HG03571 (cell line): ENCODE measurements at regions not wholly inside any gene's neighbourhood (a gene's known extent, or its start where the extent isn't known, plus 50 kb on each side); places are given as distances from the start of the nearest gene placed in this dataset.

Experiments used
- ATAC-seq: cut with Tn5 transposase; IDR thresholded peaks from one replicate; pipeline ENCODE4 v1.9.1; 2021; ENCODE audit not compliant: unreplicated experiment

GRCh38 chr1:106480629-106481028 lies 575.8 kb upstream of the PRMT6 start:
- ATAC-seq: no peak

- ATAC-seq: no peak
Observed at GRCh38 chr1:106492880-106493279, 563.6 kb upstream of the PRMT6 start.

- no peak for ATAC-seq
Observed at GRCh38 chr1:106494646-106495045, 561.8 kb upstream of the PRMT6 start.

- no peak for ATAC-seq
Observed at GRCh38 chr1:106498238-106498637, 558.2 kb upstream of the PRMT6 start.

DNA sequence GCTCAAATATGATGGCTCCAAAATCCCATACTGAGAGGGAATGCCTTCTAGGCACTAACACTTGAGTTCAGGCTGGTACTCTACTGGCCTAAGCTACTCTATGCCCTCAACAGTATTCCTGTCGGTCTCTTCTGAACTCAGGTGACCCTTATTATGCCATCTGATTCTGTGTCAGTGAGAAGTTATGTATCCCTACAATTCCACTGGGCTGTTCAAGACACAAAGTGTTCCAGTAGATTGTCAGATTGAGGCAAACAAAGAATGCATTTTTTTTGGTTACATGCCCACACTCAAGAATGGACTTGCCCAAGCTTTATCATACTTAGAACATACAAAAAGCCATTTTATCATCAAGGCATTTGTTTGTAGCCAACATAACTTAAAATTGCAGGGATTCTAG lies 553.8 kb upstream of the PRMT6 start:
- no peak for ATAC-seq

GRCh38 chr1:106515375-106515774 lies 541.1 kb upstream of the PRMT6 start:
- no peak for ATAC-seq

DNA sequence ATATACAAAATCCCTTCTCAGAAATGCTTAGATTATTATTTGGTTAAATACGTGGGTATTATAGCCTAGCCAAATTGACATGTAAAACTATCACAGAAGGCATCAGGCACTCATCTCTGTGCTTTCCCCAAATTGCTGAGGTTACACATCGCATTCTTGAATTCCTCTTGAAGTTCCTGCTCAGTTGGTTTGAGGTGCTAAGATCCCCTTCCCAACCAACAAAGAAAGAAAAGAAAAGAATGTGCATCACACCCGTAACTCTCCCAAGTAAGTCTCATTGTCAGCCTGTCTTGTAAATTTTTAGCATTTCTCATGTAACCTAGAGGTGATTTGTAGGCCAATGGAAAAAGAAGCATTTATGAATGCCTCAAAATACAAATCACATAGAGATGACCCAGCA lies 539.2 kb upstream of the PRMT6 start:
- ATAC-seq: no peak

DNA sequence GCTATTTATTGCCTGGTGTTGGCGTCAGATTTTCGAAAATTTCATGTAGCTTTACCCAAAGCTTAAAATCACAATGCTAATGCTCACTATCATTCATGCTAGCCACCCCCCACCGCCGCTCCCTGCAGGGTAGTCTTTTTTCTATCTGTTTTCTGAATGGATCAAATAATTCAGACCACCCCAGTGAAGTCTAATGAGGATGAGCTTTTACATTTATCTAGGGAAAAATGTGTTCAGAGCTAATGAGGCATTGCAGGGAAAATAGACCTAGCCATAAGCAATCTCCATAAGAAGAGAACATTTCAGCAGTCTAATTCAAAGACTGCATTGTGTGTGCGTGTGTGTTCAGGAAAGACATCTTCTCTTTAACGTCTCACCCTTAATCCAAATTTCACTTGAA lies 533.0 kb upstream of the PRMT6 start:
- no peak for ATAC-seq

GRCh38 chr1:106524631-106525030 lies 531.8 kb upstream of the PRMT6 start:
- no peak for ATAC-seq

GRCh38 chr1:106526650-106527049 lies 529.8 kb upstream of the PRMT6 start:
- ATAC-seq: no peak

DNA sequence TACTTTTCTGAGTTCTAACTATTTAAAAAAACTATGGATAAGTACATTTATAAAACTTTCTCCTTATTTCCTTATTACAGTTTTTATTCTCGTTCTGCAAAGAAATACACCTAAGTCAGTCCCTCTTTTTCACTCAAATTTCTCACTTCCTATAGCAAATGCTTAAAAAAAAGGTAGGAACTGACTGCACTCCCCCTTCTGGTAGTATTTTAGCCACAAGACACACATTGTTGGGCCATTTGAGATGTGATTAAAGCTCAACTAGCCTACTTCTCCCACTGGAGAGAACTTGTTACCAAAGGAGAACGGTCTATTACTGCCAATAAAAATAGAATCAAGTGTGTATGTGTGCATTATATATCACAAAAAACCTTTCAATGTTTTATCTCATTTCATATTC lies 521.9 kb upstream of the PRMT6 start:
- ATAC-seq: no peak

DNA sequence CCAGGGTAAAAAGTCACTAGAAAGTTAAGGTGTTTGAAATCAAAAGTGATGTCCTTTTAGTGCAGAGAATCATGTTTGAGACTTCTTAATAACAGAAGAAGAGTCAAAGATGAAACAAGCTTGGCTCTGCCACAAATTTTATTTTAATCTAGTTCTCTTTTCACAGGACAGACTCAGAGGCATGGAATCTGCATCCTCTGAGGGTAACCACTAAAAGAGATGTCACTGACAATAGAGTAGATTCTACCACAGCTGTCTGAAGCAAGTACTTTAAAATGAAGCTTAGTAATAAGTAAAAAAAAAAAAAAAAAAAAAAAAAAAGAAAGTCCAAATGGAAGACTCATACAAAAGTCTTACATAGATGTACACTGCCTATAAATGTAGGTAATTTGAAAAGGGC lies 519.7 kb upstream of the PRMT6 start:
- no peak for ATAC-seq

DNA sequence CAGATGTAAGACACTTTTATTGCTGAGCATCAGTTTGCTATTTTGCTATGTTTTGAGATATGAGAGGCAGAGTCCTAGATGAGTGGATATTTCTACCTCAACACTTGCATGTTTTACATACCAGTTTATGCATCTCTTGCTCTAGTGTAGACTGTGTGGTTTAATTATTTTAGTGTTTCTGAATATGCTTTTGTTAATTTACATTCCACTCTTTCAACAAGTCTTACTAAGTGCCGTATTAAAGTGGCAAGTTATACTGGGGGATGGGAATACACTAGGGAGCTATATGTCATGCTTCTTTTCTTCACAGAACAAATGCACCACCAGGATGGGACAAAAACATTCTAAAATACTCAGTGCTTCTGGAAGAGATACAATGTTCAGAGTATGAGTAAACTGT lies 507.7 kb upstream of the PRMT6 start:
- no peak for ATAC-seq

GRCh38 chr1:106554294-106554693 lies 502.2 kb upstream of the PRMT6 start:
- no peak for ATAC-seq

DNA sequence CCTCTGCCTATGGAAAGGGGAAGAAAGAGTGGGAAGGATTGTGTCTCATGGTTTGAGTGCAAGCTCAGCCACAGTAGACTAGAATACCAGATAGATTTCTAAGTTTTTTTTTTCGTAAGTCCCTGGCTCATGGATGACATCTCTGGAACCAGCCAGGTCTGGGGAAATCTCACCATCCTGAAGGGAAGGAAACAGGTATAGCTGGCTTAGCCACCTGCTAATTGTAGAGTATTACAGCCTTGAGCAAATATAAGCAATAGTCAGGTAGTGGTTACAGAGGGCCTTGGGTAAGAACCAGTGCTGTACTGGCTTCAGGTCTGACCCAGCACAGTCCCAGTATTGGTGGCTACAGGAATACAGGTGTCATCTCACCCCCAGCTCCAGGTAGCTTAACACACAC lies 500.9 kb upstream of the PRMT6 start:
- ATAC-seq: no peak

DNA sequence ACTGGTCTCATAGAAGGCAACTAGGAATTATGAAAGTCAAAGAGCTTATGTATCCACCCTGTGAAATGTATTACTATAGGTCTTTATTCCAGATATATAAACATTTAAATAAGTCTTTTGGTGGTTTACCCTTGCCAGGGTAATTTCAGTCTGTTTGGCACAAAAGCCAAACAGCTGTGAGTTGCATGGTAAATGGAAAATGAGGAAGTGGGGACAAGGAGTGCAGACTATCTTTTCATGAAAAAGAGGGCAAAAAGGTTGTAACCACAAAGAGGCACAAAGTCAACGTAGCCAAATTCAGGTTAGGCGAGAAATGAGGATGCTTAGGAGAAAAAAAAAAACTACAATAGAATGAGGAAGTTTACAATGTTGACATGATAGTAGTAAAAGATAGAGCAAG lies 492.3 kb upstream of the PRMT6 start:
- no peak for ATAC-seq

GRCh38 chr1:106568201-106568974 lies 488.1 kb upstream of the PRMT6 start:
- ATAC-seq: no peak

DNA sequence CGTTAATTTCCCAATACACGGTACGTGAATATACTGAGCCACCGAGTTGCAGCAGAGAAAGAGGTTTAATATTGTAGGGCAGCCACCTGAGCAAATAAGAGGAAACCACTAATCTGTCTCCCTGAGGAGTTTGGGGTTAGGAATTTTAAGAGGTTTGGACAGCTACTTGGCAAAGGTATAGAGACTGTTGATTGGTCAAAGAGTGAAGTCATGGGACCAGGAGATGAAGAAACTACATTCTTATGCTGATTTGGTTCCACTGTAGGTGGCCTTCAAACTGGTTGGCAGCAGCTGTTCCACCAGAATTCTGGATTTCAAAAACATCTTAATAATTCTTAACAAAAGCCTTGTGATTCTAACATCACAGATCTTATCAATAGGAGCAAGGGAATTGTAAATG lies 485.4 kb upstream of the PRMT6 start:
- no peak for ATAC-seq

GRCh38 chr1:106584107-106584506 lies 472.4 kb upstream of the PRMT6 start:
- no peak for ATAC-seq

- ATAC-seq: no peak
Observed at GRCh38 chr1:106584676-106585075, 471.8 kb upstream of the PRMT6 start.

DNA sequence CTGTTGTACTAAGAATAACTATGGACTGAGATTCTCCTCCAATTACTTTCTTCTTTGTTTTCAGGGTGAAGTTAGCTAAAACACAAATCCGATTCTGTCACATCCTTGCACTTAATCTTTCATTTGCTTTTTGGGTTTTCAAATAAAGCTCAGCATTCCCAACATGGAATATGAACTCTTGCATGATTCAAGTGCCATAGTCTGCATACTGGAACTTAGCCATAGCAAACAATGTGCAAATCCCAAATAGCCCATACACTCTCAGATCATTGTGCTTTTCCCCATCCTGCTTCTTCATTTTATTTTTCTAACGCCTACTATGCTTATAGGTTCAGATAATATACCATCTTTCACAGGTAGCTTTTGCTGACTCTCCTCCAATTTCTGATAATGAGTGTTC lies 455.8 kb upstream of the PRMT6 start:
- no peak for ATAC-seq

- no peak for ATAC-seq
Observed at GRCh38 chr1:106603616-106604015, 452.9 kb upstream of the PRMT6 start.

DNA sequence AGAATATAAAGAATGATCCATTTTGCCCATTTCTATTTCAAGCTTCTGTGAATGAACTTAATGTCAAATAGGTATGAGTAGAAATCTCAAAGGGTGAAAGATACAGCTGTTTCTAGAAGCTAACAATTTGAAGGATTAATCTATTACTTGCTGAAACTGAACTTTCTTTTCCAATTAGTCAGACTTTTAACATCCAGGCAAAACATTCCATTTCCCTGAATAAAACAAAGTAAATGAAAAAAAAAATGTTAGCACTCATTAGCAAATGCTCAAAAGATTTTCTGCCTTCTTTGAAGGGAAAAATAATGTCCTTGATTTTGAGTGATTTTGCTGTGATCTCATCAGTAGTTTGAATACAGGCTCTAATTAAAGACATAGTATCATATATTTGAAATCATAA lies 447.6 kb upstream of the PRMT6 start:
- ATAC-seq: no peak
